ENCODE measurements at regions not wholly inside any gene's neighbourhood (a gene's known extent, or its start where the extent isn't known, plus 50 kb on each side); places are given as distances from the start of the nearest gene placed in this dataset.
A peak's percentile ranks its signal among the peaks of the same experiment; 100 is the strongest.

DNA sequence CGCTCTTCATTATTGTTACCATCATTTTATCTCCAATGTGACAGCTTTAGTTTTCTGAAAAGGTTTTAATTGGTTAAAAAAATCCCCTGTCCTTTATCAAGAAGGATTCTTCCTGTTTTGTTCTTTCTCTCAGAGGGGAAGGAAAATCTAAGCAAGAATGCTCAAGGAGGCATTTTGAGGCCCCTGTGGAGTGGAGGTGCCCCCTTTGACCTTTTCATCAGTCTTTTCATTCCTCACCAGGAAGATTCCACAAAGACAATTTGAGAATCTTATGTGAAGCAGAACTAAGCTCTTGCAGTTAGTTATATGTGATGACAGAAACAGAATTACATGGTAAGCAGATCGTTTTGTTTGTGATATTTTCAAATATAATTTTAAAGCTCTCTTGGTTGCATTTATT, 489.6 kb downstream of the MAN2A1 start:
- no peak overlapping the region for H3K27ac Mint-ChIP-seq
- H3K27me3 Mint-ChIP-seq = peaks cover 8% of the 10 kb centered on the region
- Histone ChIP-seq H3K27ac (ENCODE audit: insufficient read depth, low read length, poor library complexity, severe bottlenecking) (no peak overlapping the region), H3K4me1 (ENCODE audit: control insufficient read depth, insufficient read depth, low read length, poor library complexity, severe bottlenecking) (no peaks in the 10 kb centered on the region), H3K36me3 (ENCODE audit: control insufficient read depth, insufficient read depth, low read length) (no peaks in the 10 kb centered on the region), H3K4me3 (ENCODE audit: low read depth, low read length) (no peak overlapping the region), H3K27me3 (ENCODE audit: control insufficient read depth, insufficient read depth, low read length) (no peaks in the 10 kb centered on the region), H3K9me3 (ENCODE audit: control insufficient read depth in 2 of 2, low read length in 2 of 2) (no peaks in the 10 kb centered on the region)
- no peaks in the 10 kb centered on the region for H3K4me1 Mint-ChIP-seq
- H3K4me3 Mint-ChIP-seq = no peak overlapping the region
- no peak for ATAC-seq (ENCODE audit: low read depth in 2 of 2)
- DNase-seq = no peak
- H3K36me3 Mint-ChIP-seq = no peaks in the 10 kb centered on the region
- H3K9me3 Mint-ChIP-seq = peaks cover 0 to 11% (median 6%) of the 10 kb centered on the region in 7 donors

DNA sequence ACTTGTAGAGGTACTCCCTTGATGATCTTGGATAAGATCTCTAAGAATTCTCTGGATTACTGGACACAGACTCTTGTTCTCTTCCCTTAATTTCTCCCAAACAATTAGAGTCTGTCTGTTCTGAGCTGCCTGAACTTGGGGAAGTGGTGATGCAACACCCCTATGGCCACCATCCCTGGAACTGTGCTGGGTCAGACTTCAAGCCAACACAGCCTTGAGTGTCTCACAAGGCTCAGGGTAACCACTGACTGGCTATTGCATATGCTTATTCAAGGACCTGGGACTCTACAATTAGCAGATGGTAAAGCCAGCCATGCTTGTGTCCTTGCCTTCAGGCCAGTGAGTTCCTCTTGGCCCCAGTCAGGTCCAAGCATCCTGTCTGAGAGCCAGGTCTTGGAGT, 504.5 kb downstream of the MAN2A1 start:
- H3K36me3 ChIP-seq (ENCODE audit: control insufficient read depth, insufficient read depth, low read length) = no peaks in the 10 kb centered on the region
- H3K4me3 ChIP-seq (ENCODE audit: low read depth, low read length) = no peak overlapping the region
- H3K9me3 ChIP-seq (ENCODE audit: control insufficient read depth in 2 of 2, low read length in 2 of 2) = no peaks in the 10 kb centered on the region
- peaks cover 0 to 6% (median 3%) of the 10 kb centered on the region in 7 donors for H3K9me3 Mint-ChIP-seq
- no peaks in the 10 kb centered on the region for H3K36me3 Mint-ChIP-seq
- H3K4me1 ChIP-seq (ENCODE audit: control insufficient read depth, insufficient read depth, low read length, poor library complexity, severe bottlenecking) = no peaks in the 10 kb centered on the region
- H3K27ac ChIP-seq (ENCODE audit: insufficient read depth, low read length, poor library complexity, severe bottlenecking) = no peak overlapping the region
- no peak overlapping the region for H3K27ac Mint-ChIP-seq
- H3K4me1 Mint-ChIP-seq = no peaks in the 10 kb centered on the region
- ATAC-seq (ENCODE audit: low read depth in 2 of 2) (no peak), DNase-seq (no peak)
- H3K4me3 Mint-ChIP-seq = no peak overlapping the region
- H3K27me3 Mint-ChIP-seq = peaks cover 4% of the 10 kb centered on the region
- H3K27me3 ChIP-seq (ENCODE audit: control insufficient read depth, insufficient read depth, low read length) = no peaks in the 10 kb centered on the region

DNA sequence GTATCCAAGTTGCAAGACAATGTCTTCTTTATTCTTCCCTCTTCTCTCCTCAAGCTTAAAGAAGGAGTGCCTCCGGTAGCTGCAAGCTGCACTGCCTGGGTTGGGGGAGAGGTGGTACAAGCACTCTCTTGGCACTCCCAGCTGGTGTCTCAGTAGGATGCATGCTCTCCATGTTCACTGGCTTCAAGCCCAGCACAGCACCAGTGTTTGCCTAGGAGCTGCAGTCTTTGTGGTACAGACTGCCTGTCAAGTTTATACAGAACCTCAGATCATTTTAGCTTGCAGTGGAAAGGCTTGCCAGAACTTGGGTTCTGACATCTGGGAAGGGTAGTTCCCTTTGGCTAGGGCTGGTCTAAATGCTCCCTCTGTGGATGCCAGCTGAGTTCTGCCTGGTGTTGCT, 505.6 kb downstream of the MAN2A1 start:
- H3K36me3 Mint-ChIP-seq = no peaks in the 10 kb centered on the region
- peak overlapping the region in 1 of 4 donors; percentile 84 for H3K4me3 Mint-ChIP-seq
- DNase-seq = no peak
- Histone ChIP-seq H3K27me3 (ENCODE audit: control insufficient read depth, insufficient read depth, low read length) (no peaks in the 10 kb centered on the region), H3K27ac (ENCODE audit: insufficient read depth, low read length, poor library complexity, severe bottlenecking) (no peak overlapping the region), H3K4me3 (ENCODE audit: low read depth, low read length) (no peak overlapping the region), H3K9me3 (ENCODE audit: control insufficient read depth in 2 of 2, low read length in 2 of 2) (no peaks in the 10 kb centered on the region), H3K4me1 (ENCODE audit: control insufficient read depth, insufficient read depth, low read length, poor library complexity, severe bottlenecking) (no peaks in the 10 kb centered on the region), H3K36me3 (ENCODE audit: control insufficient read depth, insufficient read depth, low read length) (no peaks in the 10 kb centered on the region)
- peaks cover 4% of the 10 kb centered on the region for H3K27me3 Mint-ChIP-seq
- no peaks in the 10 kb centered on the region for H3K4me1 Mint-ChIP-seq
- no peak overlapping the region for H3K27ac Mint-ChIP-seq
- no peak for ATAC-seq (ENCODE audit: low read depth in 2 of 2)
- H3K9me3 Mint-ChIP-seq = peaks cover 0 to 8% (median 3%) of the 10 kb centered on the region in 7 donors

DNA sequence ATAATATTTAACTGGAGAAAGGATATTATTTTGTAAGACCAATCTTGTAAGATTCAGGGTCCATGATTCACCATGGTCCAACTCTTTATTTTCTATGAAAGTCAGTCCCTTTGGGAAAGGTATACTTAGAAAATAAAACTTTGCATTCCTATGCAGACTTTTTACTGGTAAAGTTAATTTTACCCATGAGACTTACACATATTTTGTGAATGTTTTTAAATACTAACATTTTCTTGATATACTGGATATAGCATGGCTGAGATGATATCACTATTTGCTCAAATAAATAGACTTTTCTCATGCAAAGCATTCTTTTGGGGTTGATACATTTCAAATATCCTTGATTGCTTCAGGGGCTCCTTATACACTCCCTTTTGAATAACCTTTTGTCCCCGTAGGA, 512.1 kb downstream of the MAN2A1 start:
- Mint-ChIP-seq H3K27me3 (no peaks in the 10 kb centered on the region), H3K36me3 (no peaks in the 10 kb centered on the region), H3K27ac (no peak overlapping the region), H3K4me3 (no peak overlapping the region), H3K4me1 (no peaks in the 10 kb centered on the region), H3K9me3 (peaks cover 0 to 8% (median 3%) of the 10 kb centered on the region in 7 donors)
- Histone ChIP-seq H3K27me3 (ENCODE audit: control insufficient read depth, insufficient read depth, low read length) (no peaks in the 10 kb centered on the region), H3K36me3 (ENCODE audit: control insufficient read depth, insufficient read depth, low read length) (no peaks in the 10 kb centered on the region), H3K9me3 (ENCODE audit: control insufficient read depth in 2 of 2, low read length in 2 of 2) (no peaks in the 10 kb centered on the region), H3K4me1 (ENCODE audit: control insufficient read depth, insufficient read depth, low read length, poor library complexity, severe bottlenecking) (no peaks in the 10 kb centered on the region), H3K27ac (ENCODE audit: insufficient read depth, low read length, poor library complexity, severe bottlenecking) (no peak overlapping the region), H3K4me3 (ENCODE audit: low read depth, low read length) (no peak overlapping the region)
- DNase-seq (no peak), ATAC-seq (ENCODE audit: low read depth in 2 of 2) (no peak)

DNA sequence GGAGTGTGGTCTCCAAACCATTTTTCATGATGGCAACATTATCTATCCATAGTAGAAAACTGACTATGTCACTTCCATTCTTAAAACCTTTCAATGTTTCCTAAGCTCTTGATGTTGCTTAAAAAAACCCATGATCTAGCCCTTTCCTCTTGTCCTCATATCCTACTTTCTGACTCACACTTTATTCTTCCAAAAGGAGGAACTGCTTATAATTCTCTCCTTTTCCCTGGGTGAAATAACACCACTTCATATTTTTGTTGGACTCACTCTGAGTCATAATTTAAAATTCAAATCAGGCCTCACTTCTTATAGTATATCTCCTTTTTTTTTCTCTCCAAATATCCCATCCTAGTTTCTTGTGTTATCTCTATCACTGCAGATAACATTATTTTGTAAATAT, 513.9 kb downstream of the MAN2A1 start:
- no peak overlapping the region for H3K4me3 ChIP-seq (ENCODE audit: low read depth, low read length)
- Mint-ChIP-seq H3K36me3 (no peaks in the 10 kb centered on the region), H3K9me3 (peaks cover under 1 to 4% (median 3%) of the 10 kb centered on the region in 7 donors), H3K27me3 (no peaks in the 10 kb centered on the region), H3K27ac (no peak overlapping the region), H3K4me3 (no peak overlapping the region), H3K4me1 (no peaks in the 10 kb centered on the region)
- H3K4me1 ChIP-seq (ENCODE audit: control insufficient read depth, insufficient read depth, low read length, poor library complexity, severe bottlenecking) = no peaks in the 10 kb centered on the region
- no peaks in the 10 kb centered on the region for H3K36me3 ChIP-seq (ENCODE audit: control insufficient read depth, insufficient read depth, low read length)
- no peak for DNase-seq
- no peaks in the 10 kb centered on the region for H3K27me3 ChIP-seq (ENCODE audit: control insufficient read depth, insufficient read depth, low read length)
- no peak for ATAC-seq (ENCODE audit: low read depth in 2 of 2)
- H3K27ac ChIP-seq (ENCODE audit: insufficient read depth, low read length, poor library complexity, severe bottlenecking) = no peak overlapping the region
- H3K9me3 ChIP-seq (ENCODE audit: control insufficient read depth in 2 of 2, low read length in 2 of 2) = no peaks in the 10 kb centered on the region

DNA sequence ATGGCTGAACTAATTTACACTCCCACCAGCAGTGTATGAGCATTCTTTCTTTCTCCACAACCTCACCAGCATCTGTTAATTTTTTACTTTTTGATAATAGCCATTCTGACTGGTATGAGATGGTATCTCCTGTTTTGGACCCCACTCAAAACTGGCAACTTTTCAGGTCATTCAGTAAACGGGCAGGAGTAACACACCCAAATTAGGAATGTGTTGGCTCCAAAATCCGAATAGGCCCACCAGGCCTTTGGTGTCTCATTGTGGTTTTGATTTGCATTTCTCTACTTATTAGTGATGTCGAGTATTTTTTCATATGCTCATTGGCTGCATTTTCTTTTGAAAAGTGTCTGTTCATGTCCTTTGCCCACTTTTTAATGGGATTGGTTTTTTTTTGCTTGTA, 517.1 kb downstream of the TMEM232 start:
- H3K36me3 Mint-ChIP-seq = no peaks in the 10 kb centered on the region
- Histone ChIP-seq H3K27ac (ENCODE audit: insufficient read depth, low read length, poor library complexity, severe bottlenecking) (no peak overlapping the region), H3K27me3 (ENCODE audit: control insufficient read depth, insufficient read depth, low read length) (no peaks in the 10 kb centered on the region), H3K36me3 (ENCODE audit: control insufficient read depth, insufficient read depth, low read length) (no peaks in the 10 kb centered on the region), H3K4me3 (ENCODE audit: low read depth, low read length) (no peak overlapping the region), H3K9me3 (ENCODE audit: control insufficient read depth in 2 of 2, low read length in 2 of 2) (peaks cover 0 to 2% of the 10 kb centered on the region in 2 experiments), H3K4me1 (ENCODE audit: control insufficient read depth, insufficient read depth, low read length, poor library complexity, severe bottlenecking) (no peaks in the 10 kb centered on the region)
- DNase-seq (no peak), ATAC-seq (ENCODE audit: low read depth in 2 of 2) (no peak)
- H3K4me1 Mint-ChIP-seq = no peaks in the 10 kb centered on the region
- H3K9me3 Mint-ChIP-seq = peaks cover 2 to 12% (median 7%) of the 10 kb centered on the region in 7 donors
- H3K27ac Mint-ChIP-seq = no peak overlapping the region
- H3K27me3 Mint-ChIP-seq = no peaks in the 10 kb centered on the region
- no peak overlapping the region for H3K4me3 Mint-ChIP-seq

- H3K4me3 ChIP-seq (ENCODE audit: low read depth, low read length) = no peak overlapping the region
- ATAC-seq (ENCODE audit: low read depth in 2 of 2) (no peak), DNase-seq (no peak)
- Mint-ChIP-seq H3K36me3 (no peaks in the 10 kb centered on the region), H3K27ac (no peak overlapping the region), H3K4me3 (no peak overlapping the region), H3K9me3 (peaks cover 5 to 65% (median 14%) of the 10 kb centered on the region in 7 donors), H3K4me1 (no peaks in the 10 kb centered on the region), H3K27me3 (no peaks in the 10 kb centered on the region)
- H3K36me3 ChIP-seq (ENCODE audit: control insufficient read depth, insufficient read depth, low read length) = no peaks in the 10 kb centered on the region
- H3K27ac ChIP-seq (ENCODE audit: insufficient read depth, low read length, poor library complexity, severe bottlenecking) = no peak overlapping the region
- peaks cover 20 to 22% of the 10 kb centered on the region in 2 experiments for H3K9me3 ChIP-seq (ENCODE audit: control insufficient read depth in 2 of 2, low read length in 2 of 2)
- no peaks in the 10 kb centered on the region for H3K27me3 ChIP-seq (ENCODE audit: control insufficient read depth, insufficient read depth, low read length)
- H3K4me1 ChIP-seq (ENCODE audit: control insufficient read depth, insufficient read depth, low read length, poor library complexity, severe bottlenecking) = no peaks in the 10 kb centered on the region
These were observed 507.5 kb downstream of the TMEM232 start for GRCh38 chr5:110218981-110219380.

DNA sequence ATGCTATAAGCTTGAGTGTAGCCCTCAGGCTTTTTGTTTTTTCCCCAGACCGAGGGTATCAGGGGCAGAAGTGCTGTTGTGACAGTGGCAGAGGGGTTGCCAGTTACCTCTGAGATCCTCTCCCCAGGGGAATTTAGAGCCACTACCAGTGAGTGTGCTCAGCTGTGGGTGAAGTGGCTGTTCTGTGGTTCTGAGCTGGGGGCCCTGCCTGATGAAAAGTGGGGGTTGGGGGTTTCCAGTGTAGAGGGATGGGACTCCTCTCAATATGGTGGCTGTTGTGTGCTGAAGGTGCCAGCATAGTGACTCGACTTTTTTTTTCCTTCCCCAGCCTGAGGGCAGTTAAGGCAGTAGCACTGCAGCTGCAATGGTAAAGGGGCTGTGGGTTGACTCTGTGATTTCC, 506.7 kb downstream of the TMEM232 start:
- no peak for DNase-seq
- Histone ChIP-seq H3K4me1 (ENCODE audit: control insufficient read depth, insufficient read depth, low read length, poor library complexity, severe bottlenecking) (no peaks in the 10 kb centered on the region), H3K4me3 (ENCODE audit: low read depth, low read length) (no peak overlapping the region), H3K27ac (ENCODE audit: insufficient read depth, low read length, poor library complexity, severe bottlenecking) (no peak overlapping the region), H3K27me3 (ENCODE audit: control insufficient read depth, insufficient read depth, low read length) (no peaks in the 10 kb centered on the region), H3K36me3 (ENCODE audit: control insufficient read depth, insufficient read depth, low read length) (no peaks in the 10 kb centered on the region), H3K9me3 (ENCODE audit: control insufficient read depth in 2 of 2, low read length in 2 of 2) (peaks cover 20 to 22% of the 10 kb centered on the region in 2 experiments)
- Mint-ChIP-seq H3K4me1 (no peaks in the 10 kb centered on the region), H3K36me3 (no peaks in the 10 kb centered on the region), H3K9me3 (peaks cover 5 to 59% (median 16%) of the 10 kb centered on the region in 7 donors), H3K27ac (no peak overlapping the region), H3K4me3 (no peak overlapping the region), H3K27me3 (no peaks in the 10 kb centered on the region)
- no peak for ATAC-seq (ENCODE audit: low read depth in 2 of 2)

Measured in CD4-positive, CD25-positive, alpha-beta regulatory T cell (primary cell).